Muscle of back (tissue), 3 donors: ENCODE measurements at regions not wholly inside any gene's neighbourhood (a gene's known extent, or its start where the extent isn't known, plus 50 kb on each side); places are given as distances from the start of the nearest gene placed in this dataset.
"Not testable (repeated sequence)": the region's sequence is repeated elsewhere in the genome, so short reads cannot be mapped to it uniquely, and the experiment has no call there.

Source experiments
- DNase-seq, 3 donors: peaks; one replicate each; pipeline versions ENCODE4 v3.0.0 to v3.0.0-alpha.2; 2013

GRCh38 chr1:82152356-82153271 is 351.9 kb downstream of the ADGRL2 start:
- peak in 1 of 3 donors; percentile 45 for DNase-seq

DNA sequence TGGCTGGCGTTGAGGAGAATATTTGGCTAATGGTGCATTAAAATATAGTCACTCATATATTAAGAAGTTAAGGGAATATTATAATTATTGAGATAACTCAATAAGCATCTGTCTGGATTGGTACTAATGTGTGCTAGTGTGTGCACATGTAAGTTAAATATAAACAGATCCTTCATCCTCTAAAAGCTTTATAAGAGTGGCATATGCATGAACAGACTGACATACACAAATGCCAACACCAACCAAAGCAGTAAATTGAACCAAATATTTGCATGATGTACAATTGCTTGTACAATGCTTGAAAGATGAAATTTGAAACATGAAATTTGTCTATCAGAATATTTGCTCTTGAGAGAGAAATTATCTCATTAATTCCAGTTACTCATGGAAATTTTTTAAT is 344.9 kb downstream of the ADGRL2 start:
- DNase-seq, result no peak

DNA sequence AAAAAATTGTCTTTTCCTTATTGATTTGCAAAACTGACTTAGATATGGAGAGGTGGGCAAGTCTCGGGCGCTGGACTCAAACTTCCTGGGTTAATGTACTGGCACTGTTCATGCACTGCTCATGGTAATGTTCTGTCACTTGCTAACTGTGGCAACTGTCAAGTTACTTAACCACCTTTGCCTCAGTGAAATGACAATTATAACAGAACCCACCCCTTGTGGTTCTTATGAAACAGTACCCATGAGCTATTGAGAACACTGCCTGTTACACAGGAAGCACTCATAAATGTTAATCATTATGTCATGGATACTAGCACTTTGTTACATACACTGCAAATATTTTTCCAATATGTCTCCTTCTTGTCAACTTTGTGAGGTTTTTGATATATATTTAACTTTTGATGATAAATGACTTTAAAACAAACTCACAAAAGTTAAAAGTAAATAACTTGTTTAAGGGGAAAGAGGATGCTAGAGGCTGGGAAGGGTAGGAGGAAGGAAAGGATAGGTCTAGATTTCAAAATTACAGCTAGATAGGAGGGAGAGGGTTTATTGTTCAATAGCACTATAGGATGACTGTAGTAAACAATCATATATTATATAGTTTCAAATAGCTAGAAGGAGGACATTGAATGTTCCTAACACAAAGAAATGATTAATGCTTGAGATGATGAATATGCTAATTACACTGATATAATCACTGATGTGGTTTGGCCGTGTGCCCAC is 342.5 kb downstream of the ADGRL2 start:
- no peak for DNase-seq

DNA sequence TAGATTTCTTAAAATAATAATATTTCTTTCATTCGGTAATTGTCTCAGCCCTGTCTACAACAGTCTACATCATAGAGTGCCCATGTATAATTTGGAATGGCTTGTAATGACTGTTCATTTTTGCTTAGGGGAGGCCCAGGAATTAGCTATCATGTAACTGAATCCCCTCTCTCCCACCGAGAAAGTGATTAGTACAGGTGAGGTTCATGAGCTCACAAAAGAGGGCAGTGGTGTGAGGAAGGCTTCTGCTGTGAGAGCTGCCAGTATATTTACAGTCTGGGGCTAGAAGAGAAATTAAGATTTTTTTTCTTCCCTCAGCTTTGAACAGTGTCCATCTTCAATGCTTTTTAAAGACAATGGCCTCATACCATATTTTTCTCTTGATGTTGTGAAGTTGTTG is 340.7 kb downstream of the ADGRL2 start:
- DNase-seq, result no peak

GRCh38 chr1:82139751-82140468 is 339.2 kb downstream of the ADGRL2 start:
- no peak for DNase-seq

- DNase-seq, result not testable (repeated sequence)
Observed at GRCh38 chr1:82136351-82136750, 335.6 kb downstream of the ADGRL2 start.

GRCh38 chr1:82125866-82126265 is 325.1 kb downstream of the ADGRL2 start:
- DNase-seq, result no peak

- DNase-seq, result no peak
Observed at GRCh38 chr1:82125119-82125518, 324.4 kb downstream of the ADGRL2 start.

GRCh38 chr1:82121421-82121820 is 320.7 kb downstream of the ADGRL2 start:
- DNase-seq, result no peak

DNA sequence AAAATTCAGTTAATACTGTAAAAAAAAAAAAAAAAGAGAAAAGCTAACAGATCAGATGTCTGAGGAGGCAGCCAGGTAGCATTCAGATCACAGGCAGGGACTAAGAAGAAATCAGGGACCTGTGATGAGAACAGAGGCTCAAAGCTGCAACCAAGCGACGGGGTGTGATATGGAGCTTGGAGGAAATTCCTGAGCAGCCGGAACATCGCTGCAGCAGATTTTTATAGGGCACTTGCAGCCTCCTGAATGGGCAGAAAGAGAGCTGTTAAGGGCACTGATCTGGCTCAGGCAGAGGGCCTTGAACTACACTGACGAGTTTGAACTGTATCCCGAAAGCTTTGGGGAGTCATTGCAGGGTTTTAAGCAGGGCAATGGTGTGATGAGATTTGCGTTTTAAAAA is 315.4 kb downstream of the ADGRL2 start:
- DNase-seq, result no peak

- no peak for DNase-seq
Observed at GRCh38 chr1:82114887-82115286, 314.2 kb downstream of the ADGRL2 start.

GRCh38 chr1:82110366-82111254 is 309.9 kb downstream of the ADGRL2 start:
- DNase-seq, result peak in 2 of 3 donors; percentile 35 to 50

DNA sequence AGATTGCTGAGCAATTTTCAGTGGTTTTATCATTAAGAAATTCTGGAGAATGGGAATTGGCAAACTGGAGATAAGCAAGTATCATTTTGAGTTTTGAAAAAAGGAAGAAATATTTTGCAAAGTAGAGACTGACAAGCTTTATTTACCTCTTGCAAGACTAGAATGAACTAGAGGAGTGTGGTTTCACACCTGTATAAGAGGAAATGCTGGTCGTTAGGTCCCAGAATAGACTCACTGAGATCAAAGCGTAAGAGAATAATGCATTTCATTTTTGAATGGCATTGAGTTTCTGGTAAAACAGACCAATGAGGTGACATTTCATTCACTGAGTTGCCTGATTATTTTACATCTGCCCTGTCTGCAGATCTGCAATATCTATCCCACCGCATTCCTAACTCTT is 308.1 kb downstream of the ADGRL2 start:
- DNase-seq, result no peak

DNA sequence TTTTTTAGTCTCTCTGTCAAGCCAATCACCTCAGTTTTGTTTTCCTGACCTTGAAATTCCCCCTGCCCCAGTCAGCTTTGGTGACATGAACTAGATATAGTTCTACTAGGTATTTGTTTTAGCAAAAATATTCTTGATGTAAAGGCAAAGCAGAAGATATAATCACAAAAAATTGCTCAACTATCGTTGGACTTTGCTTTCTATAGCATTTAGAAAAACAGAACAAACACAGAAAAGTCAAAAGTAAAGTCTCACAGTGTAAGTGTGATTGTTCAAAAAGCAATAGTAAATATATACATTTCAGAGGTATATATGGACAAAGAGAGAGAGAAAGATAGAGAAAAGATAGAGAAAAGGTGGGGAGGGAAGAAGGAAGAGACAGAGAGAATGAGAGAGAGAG is 305.9 kb downstream of the ADGRL2 start:
- no peak for DNase-seq

DNA sequence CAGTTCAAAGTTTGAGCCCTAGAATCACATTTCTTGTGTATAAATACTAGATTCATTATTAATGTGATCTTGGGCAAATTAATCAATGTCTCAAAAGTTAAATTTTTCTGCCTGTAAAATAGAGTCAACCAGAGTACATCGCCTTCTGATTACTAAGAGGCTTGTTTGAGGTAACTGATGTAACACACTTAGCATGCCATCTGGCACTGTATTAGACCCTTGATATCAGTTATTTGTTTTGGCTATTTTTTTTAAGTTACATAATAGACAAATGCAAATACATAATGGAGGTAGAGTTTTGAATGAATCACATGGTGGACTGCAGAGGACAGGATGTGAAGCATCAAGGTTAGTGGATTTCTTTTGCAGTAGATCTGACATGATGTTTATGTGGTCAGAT is 298.4 kb downstream of the ADGRL2 start:
- no peak for DNase-seq

- no peak for DNase-seq
Observed at GRCh38 chr1:82094136-82094535, 293.4 kb downstream of the ADGRL2 start.

DNA sequence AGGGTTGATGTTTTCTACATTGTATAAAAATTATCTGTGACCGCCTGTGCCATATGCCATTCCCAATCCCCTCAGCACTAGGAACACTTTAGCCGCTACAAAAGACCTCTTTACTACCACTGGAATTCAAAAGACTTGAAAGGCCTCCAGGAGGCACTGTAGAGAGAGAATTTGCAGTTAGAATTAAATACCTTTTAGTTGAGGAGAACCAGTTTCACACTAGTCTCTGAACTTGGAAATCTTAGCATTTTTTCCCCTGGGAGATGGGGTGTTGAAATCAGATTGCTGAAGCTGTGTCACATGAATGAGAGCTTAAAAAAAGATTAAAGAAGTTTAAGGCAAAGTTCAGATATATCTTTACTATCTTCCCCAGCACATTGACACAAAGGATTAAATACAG is 291.0 kb downstream of the ADGRL2 start:
- DNase-seq, result peak in 1 of 3 donors; percentile 6

DNA sequence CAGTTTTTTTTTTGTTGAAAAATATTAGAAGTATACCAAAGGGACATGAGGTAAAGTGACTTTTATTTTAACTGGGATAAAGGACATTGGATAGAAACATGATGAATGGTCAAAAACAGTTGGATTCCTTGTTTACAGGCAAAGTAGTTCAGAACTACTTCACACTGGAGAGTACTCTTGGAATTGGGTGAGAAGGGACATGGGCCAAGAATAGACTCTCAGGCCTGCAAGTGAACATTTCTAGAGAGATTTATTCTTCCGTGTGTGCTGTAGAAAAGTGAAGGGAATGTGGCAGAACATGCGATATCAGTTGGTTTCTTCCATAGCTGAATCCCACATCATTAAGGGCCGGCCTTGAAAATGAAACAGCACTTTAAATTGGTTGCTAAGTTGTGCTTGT is 290.5 kb downstream of the ADGRL2 start:
- DNase-seq, result peak in 2 of 3 donors; percentile 17 to 44

GRCh38 chr1:82090104-82090503 is 289.4 kb downstream of the ADGRL2 start:
- no peak for DNase-seq

DNA sequence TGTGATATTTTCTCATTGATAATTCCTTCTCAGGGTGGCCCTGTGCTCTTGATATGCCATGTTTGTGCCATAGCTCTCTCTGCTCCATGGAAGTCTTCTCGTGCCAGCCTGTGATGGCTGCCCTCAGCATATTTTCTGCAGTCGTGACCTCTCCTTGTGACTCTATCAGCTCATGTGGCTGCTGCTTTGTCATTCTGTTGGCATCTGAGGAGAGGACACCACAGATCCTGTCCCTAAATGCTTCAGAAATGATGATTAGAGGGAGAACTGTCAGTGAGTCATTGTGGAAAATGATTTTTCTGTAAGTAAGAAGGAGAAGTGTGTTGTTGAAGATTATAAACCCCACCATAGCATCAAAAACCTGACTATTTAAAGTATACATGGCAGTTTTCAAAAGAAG is 286.0 kb downstream of the ADGRL2 start:
- peak in 1 of 3 donors; percentile 22 for DNase-seq

DNA sequence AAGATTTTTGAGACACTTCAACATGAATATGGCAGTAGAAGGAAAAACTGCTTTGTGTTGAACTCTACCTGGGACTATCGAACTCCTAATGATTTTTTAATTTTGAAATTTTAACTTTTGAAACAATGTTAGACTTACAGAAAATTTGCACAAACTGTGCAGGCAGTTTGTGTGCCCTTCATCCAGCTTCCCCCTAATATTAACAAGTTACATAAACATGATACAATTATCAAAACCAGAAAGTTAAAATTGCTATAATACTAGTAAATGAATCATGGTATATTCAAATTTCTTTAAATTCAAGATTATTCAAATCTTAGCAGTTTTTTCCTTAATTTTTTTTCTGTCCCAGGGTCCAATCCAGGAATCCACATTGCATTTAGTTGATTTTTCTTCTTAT is 278.9 kb downstream of the ADGRL2 start:
- DNase-seq, result no peak
